ENCODE measurements at regions not wholly inside any gene's neighbourhood (a gene's known extent, or its start where the extent isn't known, plus 50 kb on each side); places are given as distances from the start of the nearest gene placed in this dataset.

DNA sequence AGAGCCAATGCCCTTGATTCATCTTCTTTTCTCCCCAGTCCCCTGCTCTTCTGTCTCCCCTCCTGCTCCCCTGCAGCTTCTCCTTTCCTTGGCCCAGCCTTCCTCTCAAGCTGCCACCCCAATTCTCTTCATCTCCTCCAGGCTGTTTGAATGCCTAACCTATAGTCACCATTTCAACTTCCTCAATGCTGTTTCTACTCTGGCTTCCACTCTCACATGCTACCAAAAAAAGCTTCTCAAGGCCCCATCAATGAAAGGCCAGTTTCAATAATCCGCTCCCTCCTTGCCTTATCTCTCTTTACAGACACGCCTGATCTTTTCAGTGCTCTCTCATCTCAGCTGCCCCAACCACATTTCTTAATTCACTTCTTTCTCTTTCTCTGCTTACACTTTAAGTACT, 212.2 kb upstream of the GPR149 start:
- TF ChIP-seq, protein P1, sequence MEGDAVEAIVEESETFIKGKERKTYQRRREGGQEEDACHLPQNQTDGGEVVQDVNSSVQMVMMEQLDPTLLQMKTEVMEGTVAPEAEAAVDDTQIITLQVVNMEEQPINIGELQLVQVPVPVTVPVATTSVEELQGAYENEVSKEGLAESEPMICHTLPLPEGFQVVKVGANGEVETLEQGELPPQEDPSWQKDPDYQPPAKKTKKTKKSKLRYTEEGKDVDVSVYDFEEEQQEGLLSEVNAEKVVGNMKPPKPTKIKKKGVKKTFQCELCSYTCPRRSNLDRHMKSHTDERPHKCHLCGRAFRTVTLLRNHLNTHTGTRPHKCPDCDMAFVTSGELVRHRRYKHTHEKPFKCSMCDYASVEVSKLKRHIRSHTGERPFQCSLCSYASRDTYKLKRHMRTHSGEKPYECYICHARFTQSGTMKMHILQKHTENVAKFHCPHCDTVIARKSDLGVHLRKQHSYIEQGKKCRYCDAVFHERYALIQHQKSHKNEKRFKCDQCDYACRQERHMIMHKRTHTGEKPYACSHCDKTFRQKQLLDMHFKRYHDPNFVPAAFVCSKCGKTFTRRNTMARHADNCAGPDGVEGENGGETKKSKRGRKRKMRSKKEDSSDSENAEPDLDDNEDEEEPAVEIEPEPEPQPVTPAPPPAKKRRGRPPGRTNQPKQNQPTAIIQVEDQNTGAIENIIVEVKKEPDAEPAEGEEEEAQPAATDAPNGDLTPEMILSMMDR (IDR thresholded peaks at IDR 0.05) = no peak
- no peak for TF ChIP-seq POLR2A (IDR thresholded peaks at IDR 0.05)

All from lower leg skin (tissue), 3 donors.